DMS79 (cell line): ENCODE measurements at regions not wholly inside any gene's neighbourhood (a gene's known extent, or its start where the extent isn't known, plus 50 kb on each side); places are given as distances from the start of the nearest gene placed in this dataset.
"Not testable (repeated sequence)": the region's sequence is repeated elsewhere in the genome, so short reads cannot be mapped to it uniquely, and the experiment has no call there.

Experiments
- DNase-seq: peaks from one replicate; lab custom pipeline; 2025; lab: John Stamatoyannopoulos, UW

DNA sequence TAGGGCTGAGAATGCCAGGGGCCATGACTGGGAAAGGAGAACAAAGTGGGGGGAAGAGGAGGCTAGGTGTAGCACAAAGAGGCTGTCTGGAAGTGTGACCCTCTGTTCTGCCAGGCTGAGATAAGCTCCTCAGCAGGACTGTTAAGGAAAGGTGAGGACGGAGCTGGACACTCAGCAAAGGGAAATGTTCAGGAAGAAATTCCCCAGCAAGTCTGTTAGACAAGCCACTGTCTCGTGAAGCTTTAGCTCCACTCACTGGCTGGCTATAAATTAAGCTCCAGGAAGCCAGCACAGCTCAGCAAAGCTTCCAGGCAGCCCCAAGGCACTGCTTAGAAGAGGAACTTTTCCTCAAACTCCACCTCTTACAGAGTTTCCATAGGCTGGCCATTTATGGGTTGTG is 181.2 kb upstream of the API5 start:
- no peak for DNase-seq

DNA sequence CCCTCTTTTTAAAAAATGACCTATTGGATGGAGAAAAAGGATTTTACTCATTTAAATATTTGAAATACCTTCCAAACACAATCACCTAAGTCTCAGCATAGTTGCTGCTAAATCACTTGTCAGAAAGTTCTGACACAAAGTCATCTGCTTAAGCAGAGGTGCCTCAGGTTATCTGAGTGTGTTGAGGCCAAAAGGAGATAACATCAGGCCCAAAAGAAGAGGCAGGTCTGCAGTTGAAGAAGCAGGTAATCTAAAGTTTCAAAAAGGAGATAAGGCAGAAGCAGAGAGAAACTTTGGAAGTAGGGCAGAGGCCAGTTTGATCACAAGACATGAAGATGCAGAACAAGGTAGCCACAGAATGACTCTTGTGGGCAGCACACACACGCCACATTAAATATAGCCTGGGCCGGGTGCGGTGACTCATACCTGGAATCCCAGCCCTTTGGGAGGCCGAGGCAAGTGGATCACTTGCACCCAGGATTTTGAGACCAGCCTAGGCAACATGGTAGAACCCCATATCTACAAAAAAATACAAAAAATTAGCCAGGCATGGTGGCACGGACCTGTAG is 175.7 kb upstream of the API5 start:
- DNase-seq: no peak

DNA sequence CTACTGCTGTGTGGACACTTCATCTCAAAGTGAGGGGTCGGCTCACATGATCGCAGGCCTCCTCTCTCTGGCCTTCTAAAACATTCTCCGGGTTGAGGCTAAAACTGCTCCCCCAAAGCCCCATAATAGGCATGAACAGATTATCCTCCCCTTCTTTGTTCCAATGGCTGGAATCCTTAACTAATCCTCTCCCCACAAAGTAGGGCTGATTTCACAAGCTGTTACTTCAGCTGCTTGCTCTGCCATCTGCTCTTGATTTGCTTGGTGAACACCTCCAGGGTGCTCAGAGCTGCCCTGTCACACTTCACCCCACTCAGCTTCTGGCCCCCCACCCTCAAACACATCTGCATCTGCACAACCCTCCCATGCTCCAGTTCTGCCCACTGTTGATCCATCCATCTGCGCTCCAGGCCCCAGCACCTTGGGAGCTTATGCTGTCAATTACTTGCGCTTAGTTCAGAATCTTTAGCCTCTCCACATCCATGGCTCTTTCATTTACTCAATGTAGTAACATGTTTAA is 173.1 kb upstream of the API5 start:
- no peak for DNase-seq

DNA sequence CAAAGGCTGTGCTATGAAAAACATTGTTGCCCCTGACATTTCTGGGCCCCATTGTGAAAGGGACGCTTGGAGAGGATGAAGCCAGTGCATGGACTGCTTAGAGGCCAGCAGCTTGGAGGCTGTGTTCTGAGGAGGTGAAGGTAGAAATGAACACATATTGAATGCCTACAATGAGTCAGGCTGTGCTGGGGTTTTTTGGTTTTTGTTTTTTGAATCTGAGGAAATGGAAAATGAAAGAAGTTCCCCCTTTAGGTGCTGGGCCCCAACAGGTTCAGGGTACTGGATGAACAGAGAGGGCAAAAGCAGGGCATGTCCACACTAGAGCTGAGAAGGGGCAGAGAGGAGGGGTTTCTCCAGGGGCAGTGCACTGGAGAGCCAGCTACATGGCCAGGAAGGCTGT is 166.1 kb upstream of the API5 start:
- no peak for DNase-seq

DNA sequence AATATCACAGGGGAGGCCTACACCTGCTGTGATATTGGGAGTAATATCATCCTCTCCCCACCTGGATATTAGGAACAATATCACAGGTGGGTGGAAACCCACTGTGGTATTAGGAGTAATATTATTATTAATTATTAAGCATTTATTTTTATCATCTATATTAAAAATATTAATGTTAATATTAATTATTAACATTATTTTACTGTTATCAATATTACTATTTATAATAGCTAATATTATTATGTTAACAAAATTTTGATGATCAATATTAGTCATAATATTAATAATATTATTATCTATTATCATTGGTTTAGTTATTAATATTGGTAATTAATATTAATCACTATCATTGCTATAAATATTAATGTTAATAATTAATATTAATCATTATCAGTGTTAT is 161.1 kb upstream of the API5 start:
- DNase-seq: no peak

DNA sequence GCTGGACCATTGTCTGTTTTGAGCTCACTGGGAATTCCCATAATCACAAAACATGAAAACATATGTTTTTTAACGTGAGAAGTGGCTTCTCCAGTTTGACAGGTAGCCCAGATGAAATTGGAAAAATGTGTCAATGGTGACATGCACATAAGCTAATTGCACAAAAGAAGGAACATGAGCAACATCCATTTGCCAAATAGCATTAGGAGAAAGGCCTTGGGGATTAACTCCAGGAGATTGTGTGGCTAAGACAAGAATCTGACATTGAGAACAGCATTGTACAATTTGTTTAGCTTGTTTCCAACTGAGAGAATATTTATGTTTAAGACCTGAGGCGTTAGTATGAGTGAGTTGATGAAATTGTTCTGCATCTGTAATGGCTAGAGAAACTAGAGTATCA is 147.0 kb upstream of the API5 start:
- no peak for DNase-seq

DNA sequence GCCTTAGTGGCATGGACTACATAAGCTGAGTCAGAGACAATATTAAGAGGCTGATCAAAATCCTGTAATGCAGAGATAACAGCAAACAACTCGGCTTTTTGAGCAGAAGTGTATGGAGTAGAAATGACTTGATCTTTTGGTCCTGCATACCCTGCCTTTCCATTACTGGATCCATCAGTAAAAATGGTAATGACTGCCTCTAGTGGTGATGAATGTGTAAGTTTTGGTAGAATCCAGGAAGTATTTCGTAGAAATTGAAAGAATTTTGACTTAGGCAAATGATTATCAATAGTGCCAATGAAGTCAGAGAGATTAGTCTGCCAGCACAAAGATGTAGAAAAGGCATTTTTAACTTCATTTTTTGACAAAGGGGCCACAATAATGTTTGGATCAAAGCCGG is 146.4 kb upstream of the API5 start:
- not testable (repeated sequence) for DNase-seq

DNA sequence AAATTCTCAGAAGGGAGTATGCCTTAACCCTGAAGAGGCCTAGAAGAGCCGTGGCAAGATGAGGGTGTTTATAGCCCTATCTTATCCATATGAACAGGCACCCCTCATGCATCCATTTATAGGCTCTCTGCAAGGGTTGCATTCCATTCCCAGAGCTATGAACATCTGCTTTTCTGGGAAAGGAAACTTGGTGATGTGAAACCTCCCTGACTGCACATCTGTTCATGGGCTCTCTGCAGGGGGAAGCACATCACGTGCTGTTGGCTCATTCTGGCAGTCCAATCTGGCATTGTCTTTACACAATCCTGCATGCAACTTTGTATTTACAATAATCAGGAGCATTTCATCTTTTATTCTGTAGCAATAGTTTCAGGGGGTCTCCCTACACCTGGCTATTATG is 143.6 kb upstream of the API5 start:
- not testable (repeated sequence) for DNase-seq

DNA sequence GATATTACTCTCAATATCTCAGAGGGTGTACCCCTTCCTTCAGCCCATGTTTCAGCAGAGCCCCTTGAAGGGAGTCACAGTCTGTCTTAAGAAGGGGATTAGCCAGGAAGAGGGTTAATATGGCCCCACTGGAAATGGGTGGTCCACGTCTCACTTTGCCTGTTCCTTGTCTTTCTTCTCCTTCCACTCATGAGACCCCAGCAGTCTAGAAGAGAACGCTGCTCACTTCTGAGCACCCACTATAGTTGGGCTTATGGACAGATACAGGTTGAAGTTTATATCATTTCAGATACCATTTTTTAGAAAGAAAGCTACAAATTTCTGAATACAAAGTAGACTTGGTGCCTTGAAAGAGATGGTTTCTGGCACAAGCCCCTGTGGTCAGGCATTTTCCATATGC is 139.3 kb upstream of the API5 start:
- no peak for DNase-seq

DNA sequence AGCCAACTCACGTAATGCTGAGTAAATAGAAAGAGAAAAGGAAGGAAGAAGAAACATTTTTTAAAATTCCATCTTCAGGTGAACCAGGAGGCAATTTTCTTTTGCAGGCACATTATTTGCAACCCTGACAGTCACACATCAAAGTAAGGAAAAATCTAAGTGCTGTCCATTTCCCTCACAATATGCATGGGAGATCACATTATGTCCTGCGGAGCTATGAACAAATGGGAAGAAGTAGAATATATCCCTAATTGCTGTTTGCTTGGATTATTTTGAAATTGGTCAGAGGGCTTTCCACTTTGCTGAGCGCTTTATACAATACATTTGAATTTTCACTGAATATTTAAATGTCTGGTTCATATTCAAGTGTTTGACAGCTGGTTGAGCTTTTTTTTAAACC is 133.8 kb upstream of the API5 start:
- DNase-seq: no peak

DNA sequence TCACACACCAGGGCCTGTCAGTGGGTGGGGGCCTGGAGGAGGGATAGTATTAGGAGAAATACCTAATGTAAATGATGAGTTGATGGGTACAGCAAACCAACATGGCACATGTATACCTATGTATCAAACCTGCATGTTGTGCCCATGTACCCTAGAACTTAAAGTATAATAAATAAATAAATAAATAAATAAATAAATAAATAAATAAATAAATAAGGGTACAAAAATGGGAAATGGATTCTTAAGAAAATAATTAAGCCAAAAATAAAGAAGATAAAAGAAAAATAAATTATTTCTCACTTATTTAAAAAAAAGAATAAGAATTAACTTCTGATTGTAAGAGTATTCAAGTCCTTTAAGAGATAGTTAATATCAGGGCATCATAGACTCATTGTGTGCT is 117.3 kb upstream of the API5 start:
- DNase-seq: not testable (repeated sequence)

DNA sequence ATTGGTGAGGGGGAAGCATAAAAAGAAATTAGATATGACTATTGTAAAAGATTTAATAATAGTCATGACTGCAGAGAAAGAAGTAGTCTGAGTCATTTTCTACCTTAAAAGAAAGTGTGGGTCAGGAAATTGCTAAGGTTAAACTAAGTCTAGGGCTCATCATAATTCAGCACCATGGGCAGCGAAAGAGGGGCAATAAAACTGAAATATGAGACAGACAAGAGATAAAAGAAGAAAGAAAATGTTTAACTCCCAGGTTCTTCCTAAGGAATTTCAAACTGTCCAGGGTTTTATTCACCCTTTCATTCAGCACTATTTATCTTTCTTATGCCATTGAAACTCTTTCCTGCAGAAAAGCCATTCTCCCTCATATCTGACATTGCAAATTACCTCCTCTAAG is 114.4 kb upstream of the API5 start:
- no peak for DNase-seq

DNA sequence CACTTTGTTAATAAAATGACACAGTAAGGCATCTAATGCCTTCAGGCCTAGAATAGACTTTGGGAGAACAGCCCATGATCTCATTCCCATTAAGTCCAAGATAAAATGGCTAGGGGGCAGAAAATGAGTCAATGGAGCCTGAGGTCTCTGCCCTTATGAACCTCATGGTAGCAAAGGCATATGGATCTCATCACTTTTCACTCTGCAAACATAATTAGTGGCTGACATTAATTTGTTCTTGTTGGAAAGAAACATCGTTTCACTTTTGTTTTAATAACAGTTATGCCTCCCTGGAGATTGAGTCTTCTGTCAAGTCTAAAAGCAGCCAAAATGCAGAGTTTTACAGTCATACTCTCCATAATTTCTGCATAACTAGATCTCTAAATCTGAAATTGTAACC is 111.8 kb upstream of the API5 start:
- no peak for DNase-seq

DNA sequence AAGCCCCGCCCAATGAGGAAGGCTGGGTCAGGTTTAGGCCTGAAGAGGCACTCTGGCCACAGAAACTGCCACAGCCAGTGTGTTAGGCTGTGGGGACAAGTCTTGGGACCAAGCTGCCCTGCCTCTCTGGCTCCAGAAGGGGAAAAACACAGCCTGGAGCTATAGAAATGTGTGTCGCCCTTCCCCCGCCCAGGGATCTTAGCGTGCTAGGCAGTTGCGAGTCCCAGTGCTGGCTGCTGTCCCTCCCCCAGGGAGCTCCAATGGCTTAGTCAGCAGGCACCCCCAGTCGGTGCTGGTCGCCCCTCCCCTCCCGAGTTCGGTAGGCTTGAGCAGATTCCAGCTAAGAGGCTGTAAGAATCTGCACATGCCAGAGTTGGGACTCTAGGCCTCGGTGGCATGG is 99.5 kb upstream of the API5 start:
- no peak for DNase-seq

DNA sequence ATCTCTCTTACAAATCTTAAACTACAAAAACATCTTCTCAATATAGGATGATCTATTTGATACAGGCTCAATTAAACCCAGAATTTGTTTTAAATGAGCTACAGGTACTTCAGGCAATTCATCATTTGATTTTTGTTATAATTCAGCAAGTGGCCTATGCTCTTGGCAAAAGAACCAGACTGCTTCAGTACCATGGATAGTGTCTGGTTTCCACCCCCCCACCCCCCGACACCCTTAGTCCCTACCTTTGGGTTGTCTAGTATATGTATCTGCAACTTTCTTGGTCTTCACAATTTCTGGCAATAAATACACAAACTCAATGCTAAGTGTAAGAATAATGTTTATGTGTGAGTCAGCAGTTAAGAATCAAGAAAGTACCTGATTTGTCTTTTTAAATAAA is 97.3 kb upstream of the API5 start:
- no peak for DNase-seq

DNA sequence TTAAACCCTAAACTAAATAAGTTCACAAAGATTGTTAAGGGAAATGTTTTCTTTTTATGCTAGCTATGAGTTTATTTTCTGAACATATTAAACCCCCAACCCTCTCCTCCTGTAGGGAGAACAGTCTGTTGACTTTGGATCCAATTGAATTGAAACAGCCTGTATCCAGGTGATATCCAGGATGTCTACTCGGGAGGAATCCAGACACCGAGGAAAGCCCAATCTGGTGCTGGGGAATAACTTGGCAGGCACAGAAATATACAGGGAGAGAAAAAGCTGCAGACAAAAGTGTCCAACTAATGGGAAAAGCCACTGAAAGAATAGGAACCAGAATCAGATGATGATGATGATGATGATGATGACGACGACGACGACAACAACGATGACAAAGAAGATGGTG is 93.9 kb upstream of the API5 start:
- no peak for DNase-seq

DNA sequence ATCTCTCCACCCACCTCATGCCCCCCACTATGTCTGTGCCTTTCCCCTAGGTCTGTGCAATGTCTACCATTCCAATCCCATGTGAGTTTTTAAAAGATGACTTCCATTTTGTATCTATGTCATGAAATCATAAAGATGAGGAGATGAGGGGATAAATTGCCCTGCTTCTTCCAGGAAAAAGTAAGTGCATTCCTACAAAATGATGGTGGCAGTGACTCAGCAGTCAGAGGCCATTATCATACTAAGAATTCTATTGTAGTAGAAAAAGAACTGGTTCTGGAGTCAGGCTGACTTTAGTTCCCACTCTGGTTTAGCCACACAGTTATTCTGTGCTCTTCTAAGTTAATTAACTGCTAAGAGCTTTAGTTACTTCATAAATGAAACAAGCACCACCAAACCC is 89.6 kb upstream of the API5 start:
- DNase-seq: no peak

DNA sequence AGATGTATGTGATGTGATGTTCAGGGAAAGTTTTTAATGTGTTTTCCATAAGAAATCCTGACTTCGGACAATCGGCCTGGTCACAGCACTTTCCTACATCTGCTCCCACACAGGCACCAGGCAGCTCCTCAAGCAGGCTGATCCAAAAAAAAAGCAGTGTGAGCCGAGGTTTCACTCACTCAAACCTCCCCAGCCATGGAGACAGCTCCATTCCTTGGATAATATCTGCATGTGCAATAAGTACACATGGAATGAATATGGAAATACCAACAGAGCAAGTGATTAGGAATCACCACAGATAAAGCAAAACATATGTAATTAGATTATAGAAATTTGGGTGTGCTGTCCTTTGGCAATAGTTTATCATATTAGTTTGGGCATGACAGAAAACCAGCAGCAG is 88.8 kb upstream of the API5 start:
- DNase-seq: no peak

DNA sequence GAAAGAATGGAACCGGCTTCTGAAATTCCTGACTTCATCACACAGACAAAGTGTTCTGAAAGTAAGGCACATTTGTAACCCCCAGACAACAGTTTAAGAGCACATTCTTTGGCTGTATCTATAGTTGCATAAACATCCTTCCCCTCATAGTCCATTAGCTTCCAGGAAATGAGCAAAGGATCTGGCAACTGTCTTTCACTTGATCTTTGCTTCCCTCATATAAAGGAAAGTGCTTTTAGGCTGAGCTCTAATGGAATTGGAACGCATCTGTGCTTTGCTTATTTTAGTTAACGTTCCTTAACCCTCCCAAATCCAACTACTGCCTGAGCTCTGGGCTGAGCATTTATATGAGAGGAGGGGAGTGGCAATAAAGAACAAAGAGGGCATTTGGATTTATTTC is 76.9 kb upstream of the API5 start:
- no peak for DNase-seq

DNA sequence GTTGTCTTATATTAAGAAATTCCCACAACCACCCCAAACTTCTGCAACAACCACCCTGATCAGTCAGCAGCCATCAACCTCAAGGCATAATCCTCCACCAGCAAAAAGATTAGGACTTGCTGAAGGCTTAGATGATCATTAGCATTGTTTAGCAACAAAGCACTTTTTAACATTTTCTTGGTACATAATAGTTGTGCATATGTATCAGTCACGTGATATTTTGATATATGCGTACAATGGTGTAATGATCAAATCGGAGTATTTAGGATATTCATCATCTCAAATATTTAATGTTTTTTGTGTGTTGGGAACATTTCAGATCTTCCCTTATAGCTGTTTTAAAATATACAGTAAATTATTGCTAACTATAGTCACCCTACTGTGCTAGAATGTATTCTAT is 73.5 kb upstream of the API5 start:
- no peak for DNase-seq

DNA sequence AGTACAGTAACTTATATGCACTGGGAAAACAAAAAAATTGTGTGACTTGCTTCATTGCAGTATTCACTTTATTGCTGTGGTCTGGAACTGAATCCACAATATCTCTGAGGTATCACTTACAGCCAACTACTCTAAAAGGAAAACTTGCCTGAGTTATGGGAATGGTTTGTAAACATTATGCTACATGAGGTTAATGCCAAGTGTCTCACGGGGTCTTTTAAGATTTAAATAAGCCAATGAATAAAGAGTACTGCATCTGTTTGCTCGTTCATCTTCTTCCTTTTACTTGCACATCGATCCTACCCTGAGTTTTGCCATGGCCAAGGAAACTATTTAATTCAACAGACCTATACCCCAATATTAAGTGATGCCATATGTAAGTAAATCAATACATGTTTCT is 72.0 kb upstream of the API5 start:
- DNase-seq: no peak

DNA sequence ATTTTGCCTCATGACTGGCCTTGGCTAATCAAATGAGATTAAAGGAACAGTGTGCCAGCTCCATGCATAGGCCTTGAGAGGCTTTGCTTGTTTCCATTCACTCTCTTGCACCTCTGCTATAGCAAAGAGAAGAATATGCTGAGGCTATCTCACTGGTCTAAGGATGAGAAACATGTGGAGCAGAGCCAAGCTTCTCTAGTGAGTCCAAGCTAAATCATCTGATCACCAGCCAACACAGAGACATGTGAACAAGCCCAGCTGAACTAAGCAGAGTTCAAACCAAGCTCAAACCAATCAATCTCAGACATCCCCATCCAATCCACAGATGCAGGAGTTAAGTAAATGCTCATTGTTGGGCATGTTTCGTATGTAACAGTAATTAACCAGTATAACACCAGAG is 69.4 kb upstream of the API5 start:
- no peak for DNase-seq

DNA sequence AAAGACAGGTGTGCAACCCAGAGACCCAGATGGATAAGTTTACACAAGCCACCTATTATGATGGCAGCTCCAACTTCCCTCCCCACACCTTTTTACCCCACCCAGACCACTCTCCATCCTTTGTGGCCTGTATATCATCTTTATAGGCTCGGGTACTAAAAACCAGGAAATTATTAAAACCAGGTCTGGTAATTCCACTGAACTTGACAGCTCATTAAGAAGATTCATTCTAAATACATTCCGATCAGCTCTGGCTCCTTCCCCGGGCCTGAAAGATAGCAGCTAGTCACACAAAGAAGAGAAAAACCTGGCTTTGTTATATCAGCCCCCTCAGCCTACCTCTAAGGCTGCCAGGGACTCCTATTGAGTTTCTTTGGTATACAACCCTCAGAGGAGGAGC is 67.9 kb upstream of the API5 start:
- DNase-seq: no peak

DNA sequence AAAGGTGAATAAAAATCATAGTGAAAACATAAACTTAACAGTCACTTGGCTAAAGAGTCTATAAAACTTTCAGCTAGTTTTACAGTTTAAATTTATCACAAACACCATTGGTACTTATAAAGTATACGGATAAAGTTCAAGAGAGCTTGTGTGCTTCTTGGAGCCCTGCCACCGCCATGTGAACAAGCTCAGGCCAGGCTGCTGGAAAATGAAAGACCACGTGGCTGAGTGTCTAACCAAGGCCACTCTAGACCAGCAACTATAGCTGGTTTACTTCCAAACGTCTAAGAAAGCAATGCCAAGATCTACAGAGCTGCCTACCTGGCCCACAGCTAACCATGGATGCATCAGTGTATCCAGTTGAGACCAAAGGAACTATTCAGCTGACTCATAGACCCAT is 66.3 kb upstream of the API5 start:
- no peak for DNase-seq

DNA sequence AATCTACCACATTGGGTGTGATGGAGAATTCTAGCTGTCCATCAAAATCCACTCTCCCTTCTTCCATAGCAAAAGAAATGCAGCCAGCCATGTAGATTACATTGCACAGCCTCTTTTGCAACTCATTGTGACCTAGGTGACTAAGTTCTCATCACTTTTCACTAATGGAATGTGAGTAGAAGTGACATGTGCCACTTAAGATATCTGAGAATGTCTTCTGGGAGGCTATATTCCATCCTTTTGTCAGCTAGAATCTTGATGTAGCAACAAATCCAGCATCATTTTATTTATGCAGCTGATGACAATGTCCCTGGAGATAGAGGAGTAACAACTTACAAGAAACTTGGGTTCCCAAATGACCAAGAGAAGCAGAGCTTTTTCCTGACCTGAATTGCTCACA is 61.5 kb upstream of the API5 start:
- no peak for DNase-seq
